Heart left ventricle (tissue), 16 donors: ENCODE measurements at regions not wholly inside any gene's neighbourhood (a gene's known extent, or its start where the extent isn't known, plus 50 kb on each side); places are given as distances from the start of the nearest gene placed in this dataset.

Experiments
- ATAC-seq, 4 donors: fragments of 200-7000 bp; cut with Tn5 transposase; one replicate each; pipeline ENCODE4 v1.9.1; 2020 to 2022; ENCODE audit warnings: moderate library complexity in 4 of 4, mild to moderate bottlenecking in 3 of 4, moderate number of reproducible peaks in 1 of 4
- DNase-seq, 5 donors: peaks; one replicate each; pipeline ENCODE4 v3.0.0-alpha.2; 2020
- H3K27ac ChIP-seq, 12 donors: fragments of 200-600 bp; sonication (generic) in 4 of 12; one replicate each; pipeline versions ENCODE4 v1.5.0 to v1.8.0; 2016 to 2022; ENCODE audit warnings: mild to moderate bottlenecking in 2 of 12
- H3K27me3 ChIP-seq, 9 donors: fragments of 200-600 bp; sonication (generic) in 2 of 9; one replicate each; pipeline versions ENCODE4 v1.5.1 to v1.8.0; 2016 to 2022; ENCODE audit warnings: mild to moderate bottlenecking in 3 of 9
- H3K36me3 ChIP-seq, 9 donors: fragments of 200-600 bp; sonication (generic) in 2 of 9; one replicate each; pipeline versions ENCODE4 v1.5.0 to v1.8.0; 2018 to 2022; ENCODE audit warnings: mild to moderate bottlenecking in 2 of 9
- H3K4me1 ChIP-seq, 12 donors: fragments of 200-600 bp; sonication (generic) in 4 of 12; one replicate each; pipeline versions ENCODE4 v1.5.0 to v1.8.0; 2016 to 2022; ENCODE audit warnings: mild to moderate bottlenecking in 3 of 12
- H3K4me3 ChIP-seq, 12 donors: fragments of 200-600 bp; sonication (generic) in 4 of 12; one replicate each; pipeline versions ENCODE4 v1.5.0 to v1.8.0; 2017 to 2022; ENCODE audit warnings: mild to moderate bottlenecking in 9 of 12, moderate library complexity in 4 of 12
- H3K9me3 ChIP-seq, 12 donors: fragments of 200-600 bp; sonication (generic) in 4 of 12; one replicate each; pipeline versions ENCODE4 v1.5.0 to v1.8.0; 2016 to 2022; ENCODE audit warnings: mild to moderate bottlenecking in 1 of 12
- POLR2A ChIP-seq, 2 donors: fragments of 450-650 bp; IDR thresholded peaks; one replicate each; pipeline ENCODE4 v1.6.1; 2017; ENCODE audit warnings: antibody characterized with exemption in 2 of 2, mild to moderate bottlenecking in 2 of 2, moderate library complexity in 2 of 2
- WGBS, 4 donors: extraction: QIAGEN DNeasy Blood & Tissue Kit in 2 of 4; methylation state at CpG; one replicate each; pipeline versions ENCODE4 v1.1.5 to v1.1.7; 2013 to 2018; 5-methylcytosine and 5-hydroxymethylcytosine counted together
- intact Hi-C, 10 donors: fragments of 100-400 bp; cut with DNase I; formaldehyde crosslinking; loops; one replicate each; pipeline versions ENCODE4 v1.11.1 to v1.14.2; 2022
- TF ChIP-seq, protein P1 (sequence below), 12 donors: fragments of 200-600 bp; sonication (generic) in 4 of 12; IDR thresholded peaks; one replicate each; pipeline versions ENCODE4 v1.5.0 to v1.8.0; 2018 to 2022; ENCODE audit warnings: antibody characterized with exemption in 12 of 12, mild to moderate bottlenecking in 5 of 12
- donor health status: ischemic (EF 13 %, LVEDD 7.1; RV severe dilation, severe dysfunction).
- donor health status: healthy with polysubstance abuse.
- donor health status: DM: no; HTN: yes; CAD: no.
- donor health status: DM: no; HTN: no; CAD: no.
- donor health status: ischemic (EF 25% LVEDD 6.9; RV normal size, moderate dysfunction).
- donor health status: ischemic (EF 25% LVEDD 5.7; RV mildly dilated, moderate dysfunction).
- donor health status: healthy.
- donor health status: DM: yes; HTN: yes; CAD: no.
- donor health status: ischemic (EF 35%, LVEDD 5.7; RV mildly dilated, moderate dysfunction).
- donor health status: nonischemic (EF 11% LVEDD 7.7; RV severe dilation, severe dysfunction).
- donor health status: DM: yes; HTN: yes; CAD: no.
- donor health status: PGD.
- donor health status: ischemic (EF 29% LVEDD 5.4; RV normal size, mild dysfunction).
- donor health status: nonischemic (EF 23%, LVEDD 6.1; RV moderate dilation, normal function).

DNA sequence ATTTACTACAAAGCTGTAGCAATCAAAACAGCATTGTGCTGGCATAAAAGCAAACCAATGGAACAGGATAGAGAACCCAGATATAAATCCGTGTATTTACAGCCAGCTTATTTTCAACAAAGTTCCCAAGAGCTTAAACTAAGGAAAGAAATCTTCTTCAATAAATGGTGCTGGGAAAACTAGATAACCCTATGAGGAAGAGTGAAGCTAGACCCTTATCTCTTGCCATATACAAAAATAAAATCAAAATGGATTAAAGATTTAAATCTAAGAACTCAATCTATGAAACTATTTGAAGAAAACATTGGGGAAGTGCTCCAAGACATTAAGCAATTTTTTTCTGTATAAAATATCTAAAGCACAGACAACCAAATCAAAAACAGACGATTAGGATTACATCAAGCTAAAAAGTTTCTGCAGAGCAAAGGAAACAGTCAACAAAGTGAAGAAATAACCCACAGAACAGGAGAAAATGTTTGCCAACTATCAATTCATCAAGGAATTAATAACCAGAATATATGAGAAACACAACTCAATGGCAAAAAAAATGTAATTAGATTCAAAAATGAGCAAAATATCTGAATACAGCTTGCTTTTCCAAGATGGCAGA, 480.7 kb downstream of the LMO7 start:
- ATAC-seq (no peak), DNase-seq (no peak)
- intact Hi-C loops, result no loop called here
- 58 to 64% (median 60%) methylated on average over 2 of the region's 2 CpGs for WGBS, 4 donors
- H3K4me1 ChIP-seq, result no peaks in the 10 kb centered on the region
- H3K27me3 ChIP-seq, result no peaks in the 10 kb centered on the region
- TF ChIP-seq POLR2A (IDR thresholded peaks at IDR 0.05), result no peak
- TF ChIP-seq, protein P1, sequence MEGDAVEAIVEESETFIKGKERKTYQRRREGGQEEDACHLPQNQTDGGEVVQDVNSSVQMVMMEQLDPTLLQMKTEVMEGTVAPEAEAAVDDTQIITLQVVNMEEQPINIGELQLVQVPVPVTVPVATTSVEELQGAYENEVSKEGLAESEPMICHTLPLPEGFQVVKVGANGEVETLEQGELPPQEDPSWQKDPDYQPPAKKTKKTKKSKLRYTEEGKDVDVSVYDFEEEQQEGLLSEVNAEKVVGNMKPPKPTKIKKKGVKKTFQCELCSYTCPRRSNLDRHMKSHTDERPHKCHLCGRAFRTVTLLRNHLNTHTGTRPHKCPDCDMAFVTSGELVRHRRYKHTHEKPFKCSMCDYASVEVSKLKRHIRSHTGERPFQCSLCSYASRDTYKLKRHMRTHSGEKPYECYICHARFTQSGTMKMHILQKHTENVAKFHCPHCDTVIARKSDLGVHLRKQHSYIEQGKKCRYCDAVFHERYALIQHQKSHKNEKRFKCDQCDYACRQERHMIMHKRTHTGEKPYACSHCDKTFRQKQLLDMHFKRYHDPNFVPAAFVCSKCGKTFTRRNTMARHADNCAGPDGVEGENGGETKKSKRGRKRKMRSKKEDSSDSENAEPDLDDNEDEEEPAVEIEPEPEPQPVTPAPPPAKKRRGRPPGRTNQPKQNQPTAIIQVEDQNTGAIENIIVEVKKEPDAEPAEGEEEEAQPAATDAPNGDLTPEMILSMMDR (IDR thresholded peaks at IDR 0.05), result no peak
- H3K9me3 ChIP-seq, result peaks cover 0 to 25% (median 4%) of the 10 kb centered on the region in 12 donors
- H3K4me3 ChIP-seq, result no peak overlapping the region
- H3K27ac ChIP-seq, result no peak overlapping the region
- H3K36me3 ChIP-seq, result no peaks in the 10 kb centered on the region

DNA sequence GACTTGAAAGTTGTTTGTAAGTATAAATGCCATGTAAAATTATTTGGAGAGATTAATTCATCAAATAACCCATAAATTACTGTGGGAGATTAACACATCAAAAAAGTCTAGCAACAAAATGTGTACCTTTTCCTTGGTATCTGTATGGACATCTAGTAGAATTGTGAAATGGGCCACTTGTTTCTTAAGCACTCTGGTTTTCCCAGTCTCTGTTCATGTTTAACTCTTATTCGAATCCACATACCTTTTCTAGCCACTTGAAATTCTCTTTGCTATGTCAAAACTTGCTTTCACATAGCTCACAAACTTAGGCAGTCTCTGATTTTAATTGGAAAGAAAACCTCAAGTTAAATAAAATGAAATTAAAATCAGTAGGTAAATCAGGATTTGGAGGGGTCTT, 470.6 kb downstream of the LMO7 start:
- no peak for TF ChIP-seq POLR2A (IDR thresholded peaks at IDR 0.05)
- TF ChIP-seq, protein P1 (IDR thresholded peaks at IDR 0.05), result no peak
- Histone ChIP-seq H3K27ac (no peak overlapping the region), H3K9me3 (peaks cover 0 to 9% (median 0%) of the 10 kb centered on the region in 12 donors), H3K4me1 (no peaks in the 10 kb centered on the region), H3K27me3 (no peaks in the 10 kb centered on the region), H3K4me3 (no peak overlapping the region), H3K36me3 (no peaks in the 10 kb centered on the region)
- WGBS, 4 donors, result 0 to 42% (median 0%) methylated on average over 1 of the region's 1 CpG
- DNase-seq (no peak), ATAC-seq (no peak)
- intact Hi-C loops, result no loop called here

DNA sequence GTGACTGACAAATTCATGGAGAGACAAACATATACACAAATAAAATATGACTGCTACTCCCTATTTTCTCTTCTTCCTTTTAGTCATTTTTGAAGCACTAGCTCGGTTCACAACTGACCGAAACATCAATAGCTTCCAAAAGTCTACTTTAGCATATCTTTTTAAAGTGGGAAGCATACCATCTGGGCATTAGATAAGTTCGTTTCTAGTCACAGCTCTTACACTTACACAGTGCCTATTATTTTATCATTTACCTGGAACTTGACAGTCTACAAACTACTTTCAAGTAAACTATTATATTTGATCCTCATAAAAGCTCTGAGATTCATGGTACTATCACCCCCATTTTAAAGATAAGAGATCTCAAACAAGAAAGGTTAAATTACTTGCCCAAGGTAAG, 458.5 kb downstream of the LMO7 start:
- no peak for ATAC-seq

DNA sequence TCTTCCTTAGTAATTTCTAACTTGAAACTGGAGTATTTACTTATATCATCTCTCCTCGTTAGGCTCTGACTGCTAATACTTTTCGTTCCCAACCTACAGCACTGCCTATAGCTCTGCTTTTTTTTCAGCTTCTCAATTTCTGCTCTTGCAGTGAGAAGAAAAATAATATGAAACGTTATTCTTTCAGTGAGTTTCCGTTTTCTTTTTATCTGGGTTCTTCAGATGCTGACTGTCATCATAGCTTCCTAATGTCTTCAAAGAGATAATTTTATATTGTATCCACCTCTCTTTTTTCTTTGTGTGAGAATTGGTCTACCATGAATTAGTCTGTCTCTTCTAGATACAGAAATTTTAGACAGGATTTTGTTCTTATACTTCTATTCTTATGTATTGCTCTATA, 454.9 kb downstream of the LMO7 start:
- Histone ChIP-seq H3K4me3 (no peak overlapping the region), H3K9me3 (peaks cover 0 to 17% (median 8%) of the 10 kb centered on the region in 12 donors), H3K27me3 (no peaks in the 10 kb centered on the region), H3K36me3 (no peaks in the 10 kb centered on the region), H3K27ac (no peak overlapping the region), H3K4me1 (no peaks in the 10 kb centered on the region)
- no peak for TF ChIP-seq POLR2A (IDR thresholded peaks at IDR 0.05)
- TF ChIP-seq, protein P1 (IDR thresholded peaks at IDR 0.05), result no peak
- intact Hi-C loops, result no loop called here
- no peak for DNase-seq
- WGBS, 4 donors, result 46 to 70% (median 53%) methylated on average over 4 of the region's 4 CpGs
- no peak for ATAC-seq

More for the DNA sequence above, 458.5 kb downstream of the LMO7 start:
- H3K9me3 ChIP-seq, result no peaks in the 10 kb centered on the region
- DNase-seq, result no peak
- no peak overlapping the region for H3K27ac ChIP-seq
- no peaks in the 10 kb centered on the region for H3K27me3 ChIP-seq
- intact Hi-C loops, result no loop called here
- TF ChIP-seq, protein P1 (IDR thresholded peaks at IDR 0.05), result no peak
- no peak for TF ChIP-seq POLR2A (IDR thresholded peaks at IDR 0.05)
- no peaks in the 10 kb centered on the region for H3K36me3 ChIP-seq
- no peaks in the 10 kb centered on the region for H3K4me1 ChIP-seq
- H3K4me3 ChIP-seq, result no peak overlapping the region
- 68 to 79% (median 77%) methylated on average over 3 of the region's 3 CpGs for WGBS, 4 donors
